NCI-H345 treated with DMSO at 0.1 percent for 48 hours (cell line): ENCODE measurements at regions not wholly inside any gene's neighbourhood (a gene's known extent, or its start where the extent isn't known, plus 50 kb on each side); places are given as distances from the start of the nearest gene placed in this dataset.

ENCODE experiments used
- DNase-seq: peaks from one replicate; lab custom pipeline; 2025; ENCODE audit not compliant: unreplicated experiment; lab: John Stamatoyannopoulos, UW

- no peak for DNase-seq
Observed at GRCh38 chr5:73231246-73231778, 58.3 kb downstream of the TMEM174 start.

- DNase-seq = no peak
Observed at GRCh38 chr5:73230264-73231245, 57.6 kb downstream of the TMEM174 start.

- DNase-seq = no peak
Observed at GRCh38 chr5:73229271-73229670, 56.3 kb downstream of the TMEM174 start.

GRCh38 chr5:73228052-73228451 is 55.1 kb downstream of the TMEM174 start:
- no peak for DNase-seq
